ENCODE measurements at regions not wholly inside any gene's neighbourhood (a gene's known extent, or its start where the extent isn't known, plus 50 kb on each side); places are given as distances from the start of the nearest gene placed in this dataset.

- TF ChIP-seq REST (IDR thresholded peaks at IDR 0.05; ENCODE audit: low read depth) (no peak), POLR2A (IDR thresholded peaks at IDR 0.05; ENCODE audit: borderline replicate concordance, extremely low read depth, insufficient read depth, insufficient read length) (no peak), EZH2 (IDR thresholded peaks at IDR 0.05) (no peak), SRF (IDR thresholded peaks at IDR 0.05; ENCODE audit: low read depth) (no peak), ELF1 (IDR thresholded peaks at IDR 0.05; ENCODE audit: borderline replicate concordance, low read depth) (no peak), EZH2phosphoT487 (IDR thresholded peaks at IDR 0.05; ENCODE audit: borderline replicate concordance) (no peak), SIN3A (IDR thresholded peaks at IDR 0.05; ENCODE audit: low read depth) (no peak), SP1 (IDR thresholded peaks at IDR 0.05; ENCODE audit: low read depth) (no peak), ZNF274 (IDR thresholded peaks at IDR 0.05; ENCODE audit: low read depth, low read length) (no peak)
- TF ChIP-seq, protein P1, sequence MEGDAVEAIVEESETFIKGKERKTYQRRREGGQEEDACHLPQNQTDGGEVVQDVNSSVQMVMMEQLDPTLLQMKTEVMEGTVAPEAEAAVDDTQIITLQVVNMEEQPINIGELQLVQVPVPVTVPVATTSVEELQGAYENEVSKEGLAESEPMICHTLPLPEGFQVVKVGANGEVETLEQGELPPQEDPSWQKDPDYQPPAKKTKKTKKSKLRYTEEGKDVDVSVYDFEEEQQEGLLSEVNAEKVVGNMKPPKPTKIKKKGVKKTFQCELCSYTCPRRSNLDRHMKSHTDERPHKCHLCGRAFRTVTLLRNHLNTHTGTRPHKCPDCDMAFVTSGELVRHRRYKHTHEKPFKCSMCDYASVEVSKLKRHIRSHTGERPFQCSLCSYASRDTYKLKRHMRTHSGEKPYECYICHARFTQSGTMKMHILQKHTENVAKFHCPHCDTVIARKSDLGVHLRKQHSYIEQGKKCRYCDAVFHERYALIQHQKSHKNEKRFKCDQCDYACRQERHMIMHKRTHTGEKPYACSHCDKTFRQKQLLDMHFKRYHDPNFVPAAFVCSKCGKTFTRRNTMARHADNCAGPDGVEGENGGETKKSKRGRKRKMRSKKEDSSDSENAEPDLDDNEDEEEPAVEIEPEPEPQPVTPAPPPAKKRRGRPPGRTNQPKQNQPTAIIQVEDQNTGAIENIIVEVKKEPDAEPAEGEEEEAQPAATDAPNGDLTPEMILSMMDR (IDR thresholded peaks at IDR 0.05 in 2 of 3, conservative IDR thresholded peaks at IDR 0.05 in 1 of 3; ENCODE audit: borderline replicate concordance in 1 of 3, insufficient read depth in 1 of 3, low read depth in 2 of 3, low read length in 2 of 3) = no peak
Measured at GRCh38 chr18:73746101-73746500, 401.5 kb downstream of the FBXO15 start.
